Kidney epithelial cell (primary cell): ENCODE measurements at regions not wholly inside any gene's neighbourhood (a gene's known extent, or its start where the extent isn't known, plus 50 kb on each side); places are given as distances from the start of the nearest gene placed in this dataset.

Experiments used
- DNase-seq: peaks from one replicate; pipeline ENCODE4 v3.0.0-alpha.2; 2010; ENCODE audit warnings: low read depth
- H3K27me3 ChIP-seq: 2 replicates; pipeline ENCODE4 v1.6.0; 2011; ENCODE audit warnings: low read length; ENCODE audit not compliant: control insufficient read depth, insufficient read depth
- H3K36me3 ChIP-seq: 2 replicates; pipeline ENCODE4 v1.5.1; 2011; ENCODE audit warnings: low read length; ENCODE audit not compliant: control insufficient read depth, insufficient read depth
- H3K4me3 ChIP-seq: 2 replicates; pipeline ENCODE4 v1.5.1; 2011; ENCODE audit warnings: low read depth, mild to moderate bottlenecking, control low read depth, low read length
- TF ChIP-seq, protein P1 (sequence below): IDR thresholded peaks from 2 replicates; pipeline ENCODE4 v1.5.1; 2011; ENCODE audit warnings: mild to moderate bottlenecking, moderate library complexity, low read length, control low read depth, inconsistent platforms; ENCODE audit not compliant: insufficient read depth, poor library complexity, severe bottlenecking

DNA sequence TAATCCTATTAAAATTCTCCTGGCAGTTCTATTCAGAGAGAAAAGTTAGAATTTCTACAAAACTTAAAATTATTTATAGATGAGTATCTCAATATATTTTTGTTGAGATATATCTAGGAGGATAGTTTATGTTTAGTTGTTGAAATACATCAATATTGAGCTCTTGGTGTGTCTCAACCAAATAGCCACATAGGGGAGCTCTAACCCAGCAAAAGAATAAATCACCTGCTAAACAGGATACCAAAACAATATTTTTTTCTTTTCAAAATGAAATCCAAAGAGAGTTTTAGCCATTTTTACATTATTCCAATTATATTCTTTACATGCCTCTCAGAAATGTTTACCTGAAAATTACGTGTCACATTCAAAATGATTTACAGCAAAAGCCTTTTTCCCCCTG is 954.7 kb downstream of the SLITRK6 start:
- H3K4me3 ChIP-seq, result no peak overlapping the region
- no peaks in the 10 kb centered on the region for H3K36me3 ChIP-seq
- TF ChIP-seq, protein P1, sequence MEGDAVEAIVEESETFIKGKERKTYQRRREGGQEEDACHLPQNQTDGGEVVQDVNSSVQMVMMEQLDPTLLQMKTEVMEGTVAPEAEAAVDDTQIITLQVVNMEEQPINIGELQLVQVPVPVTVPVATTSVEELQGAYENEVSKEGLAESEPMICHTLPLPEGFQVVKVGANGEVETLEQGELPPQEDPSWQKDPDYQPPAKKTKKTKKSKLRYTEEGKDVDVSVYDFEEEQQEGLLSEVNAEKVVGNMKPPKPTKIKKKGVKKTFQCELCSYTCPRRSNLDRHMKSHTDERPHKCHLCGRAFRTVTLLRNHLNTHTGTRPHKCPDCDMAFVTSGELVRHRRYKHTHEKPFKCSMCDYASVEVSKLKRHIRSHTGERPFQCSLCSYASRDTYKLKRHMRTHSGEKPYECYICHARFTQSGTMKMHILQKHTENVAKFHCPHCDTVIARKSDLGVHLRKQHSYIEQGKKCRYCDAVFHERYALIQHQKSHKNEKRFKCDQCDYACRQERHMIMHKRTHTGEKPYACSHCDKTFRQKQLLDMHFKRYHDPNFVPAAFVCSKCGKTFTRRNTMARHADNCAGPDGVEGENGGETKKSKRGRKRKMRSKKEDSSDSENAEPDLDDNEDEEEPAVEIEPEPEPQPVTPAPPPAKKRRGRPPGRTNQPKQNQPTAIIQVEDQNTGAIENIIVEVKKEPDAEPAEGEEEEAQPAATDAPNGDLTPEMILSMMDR, result peak; percentile 46
- DNase-seq, result peak; percentile 4
- H3K27me3 ChIP-seq, result no peaks in the 10 kb centered on the region

DNA sequence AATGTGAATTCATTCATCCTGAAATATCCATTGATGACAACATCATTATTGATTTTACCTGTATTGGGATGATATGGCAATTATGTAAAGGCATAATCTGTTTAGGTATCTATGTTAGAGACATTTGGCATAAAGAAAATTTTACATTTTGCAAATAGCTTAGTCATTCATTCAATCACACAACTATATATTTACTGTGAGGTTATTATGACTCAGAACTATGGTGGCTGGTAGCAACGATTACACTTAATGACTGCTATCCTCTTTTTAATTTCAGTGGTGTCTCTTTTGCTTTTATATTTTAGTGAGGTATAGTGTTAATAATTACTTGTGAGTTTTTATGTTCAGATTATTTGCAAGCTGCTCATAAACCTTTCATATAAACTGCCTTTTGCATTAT is 955.9 kb downstream of the SLITRK6 start:
- Histone ChIP-seq H3K27me3 (no peaks in the 10 kb centered on the region), H3K4me3 (no peak overlapping the region), H3K36me3 (no peaks in the 10 kb centered on the region)
- DNase-seq, result no peak
- TF ChIP-seq, protein P1, result no peak

- no peak overlapping the region for H3K4me3 ChIP-seq
- TF ChIP-seq, protein P1, result no peak
- no peak for DNase-seq
- H3K36me3 ChIP-seq, result no peaks in the 10 kb centered on the region
- no peaks in the 10 kb centered on the region for H3K27me3 ChIP-seq
Measured at GRCh38 chr13:84834201-84834600, 951.9 kb upstream of the SLITRK1 start.

DNA sequence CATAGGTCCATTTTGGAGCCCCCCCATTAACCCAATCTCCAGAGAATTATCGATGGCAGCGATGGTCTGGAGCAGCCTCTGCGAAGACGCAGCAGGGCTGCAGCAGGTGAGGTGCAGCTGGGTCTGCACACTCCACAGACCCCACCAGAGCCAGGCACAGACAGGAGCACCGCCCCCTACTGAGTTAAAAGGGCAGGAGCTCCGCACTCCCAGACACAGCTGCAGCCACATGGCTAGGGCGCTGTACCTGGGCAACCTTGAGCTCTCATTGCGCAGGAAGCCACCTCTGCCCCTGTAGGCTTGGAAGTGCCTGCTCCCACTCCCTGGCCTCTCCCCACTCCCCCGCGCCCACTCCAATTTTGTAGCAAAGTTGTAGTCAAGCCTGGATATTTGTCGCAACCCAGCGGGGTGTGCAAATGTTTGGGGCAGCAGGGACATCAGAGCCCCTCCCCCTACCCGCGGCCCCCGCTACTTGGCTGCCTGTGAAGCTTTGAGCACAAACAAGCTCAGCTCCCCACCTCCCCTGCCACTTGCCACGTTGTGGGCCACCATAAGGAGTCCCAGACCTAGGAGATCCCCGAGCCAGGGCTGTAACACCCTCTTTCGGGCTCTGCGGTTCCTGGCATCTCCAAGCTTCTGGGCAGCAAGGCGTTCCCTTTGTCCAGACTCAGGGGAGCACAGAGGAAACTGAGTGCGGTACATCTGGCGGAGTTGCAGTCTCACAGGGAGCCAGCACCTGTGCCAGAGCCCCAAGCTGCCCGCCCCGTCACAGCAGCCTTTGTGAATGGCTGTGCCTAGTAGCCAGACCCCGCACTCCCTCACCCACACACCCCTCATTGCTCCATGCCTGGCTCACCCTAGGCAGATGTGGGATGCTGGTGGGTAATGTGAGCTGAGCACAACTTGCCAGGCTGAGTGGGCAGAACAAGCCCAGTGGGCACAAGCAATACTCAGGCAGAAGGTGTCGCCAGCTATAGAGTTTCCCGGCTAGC is 949.7 kb upstream of the SLITRK1 start:
- TF ChIP-seq, protein P1, result no peak
- Histone ChIP-seq H3K36me3 (no peaks in the 10 kb centered on the region), H3K27me3 (no peaks in the 10 kb centered on the region), H3K4me3 (no peak overlapping the region)
- no peak for DNase-seq

GRCh38 chr13:84823528-84823927 is 941.3 kb upstream of the SLITRK1 start:
- no peak overlapping the region for H3K4me3 ChIP-seq
- no peaks in the 10 kb centered on the region for H3K36me3 ChIP-seq
- TF ChIP-seq, protein P1, result no peak
- H3K27me3 ChIP-seq, result no peaks in the 10 kb centered on the region
- no peak for DNase-seq
